Germinal center (tissue), 1 donor: ENCODE measurements at regions not wholly inside any gene's neighbourhood (a gene's known extent, or its start where the extent isn't known, plus 50 kb on each side); places are given as distances from the start of the nearest gene placed in this dataset.
"Not testable (repeated sequence)": the region's sequence is repeated elsewhere in the genome, so short reads cannot be mapped to it uniquely, and the experiment has no call there.

Experiments used
- DNase-seq: peaks from one replicate; pipeline ENCODE4 v3.0.0; 2012; ENCODE audit warnings: mixed read lengths, low spot score

DNA sequence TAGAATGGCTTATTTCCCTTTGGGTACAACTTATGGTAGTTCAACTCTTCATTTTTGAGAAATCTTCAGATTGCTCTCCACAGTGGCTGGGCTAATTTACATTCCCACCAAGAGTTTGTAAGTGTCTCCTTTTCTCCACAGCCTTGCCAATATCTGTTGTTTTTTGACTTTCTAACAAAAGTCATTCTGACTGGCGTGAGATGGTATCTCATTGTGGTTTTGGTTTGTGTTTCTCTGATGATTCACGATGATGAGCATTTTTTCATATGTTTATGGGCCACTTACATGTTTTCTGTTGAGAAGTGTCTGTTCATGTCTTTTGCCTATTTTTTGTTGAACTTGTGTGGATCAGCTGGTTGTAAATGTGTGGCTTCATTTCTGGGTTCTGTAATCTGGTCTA is 871.0 kb downstream of the EPHA4 start:
- DNase-seq: no peak

GRCh38 chr2:220703279-220703678 is 868.8 kb downstream of the EPHA4 start:
- no peak for DNase-seq

DNA sequence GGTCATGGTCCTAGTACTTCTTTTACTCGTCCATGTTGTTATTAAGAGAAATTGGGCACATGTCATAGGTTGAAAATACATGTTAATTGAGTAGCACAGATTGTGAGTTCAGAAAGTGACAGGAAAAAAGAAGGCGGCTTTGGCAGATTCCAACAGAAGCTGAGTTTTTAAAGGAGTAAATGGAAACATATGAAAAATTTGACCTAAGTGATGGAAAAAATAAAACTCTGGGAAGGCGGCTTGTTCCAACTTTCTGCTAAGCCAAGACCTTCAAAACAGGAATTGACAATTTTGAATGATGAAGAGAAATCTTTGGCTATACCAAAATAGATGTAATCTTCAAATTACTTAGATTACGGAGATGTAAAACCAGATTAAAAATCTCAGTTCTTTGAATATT is 868.0 kb downstream of the EPHA4 start:
- DNase-seq: no peak

- DNase-seq: no peak
Measured at GRCh38 chr2:220704810-220705209, 867.3 kb downstream of the EPHA4 start.

DNA sequence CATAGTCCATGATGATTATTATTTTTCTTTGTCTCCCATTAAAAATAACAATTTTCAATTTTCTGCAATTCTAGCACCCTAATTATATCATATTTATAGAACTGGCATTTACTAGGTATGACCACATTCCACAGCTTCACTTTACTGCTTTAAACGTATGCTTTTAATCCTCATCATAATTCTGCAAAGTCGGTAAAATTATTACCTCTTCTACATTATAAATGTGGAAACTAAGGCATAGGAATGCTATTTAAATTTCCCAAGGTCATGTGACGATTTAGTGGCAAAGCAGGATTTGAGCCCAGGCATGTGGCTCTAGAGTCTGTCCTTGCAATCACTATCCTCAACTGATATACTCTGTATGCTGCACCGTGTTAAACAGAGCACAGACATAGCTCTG is 866.4 kb downstream of the EPHA4 start:
- no peak for DNase-seq

GRCh38 chr2:220707261-220707660 is 864.8 kb downstream of the EPHA4 start:
- DNase-seq: no peak

DNA sequence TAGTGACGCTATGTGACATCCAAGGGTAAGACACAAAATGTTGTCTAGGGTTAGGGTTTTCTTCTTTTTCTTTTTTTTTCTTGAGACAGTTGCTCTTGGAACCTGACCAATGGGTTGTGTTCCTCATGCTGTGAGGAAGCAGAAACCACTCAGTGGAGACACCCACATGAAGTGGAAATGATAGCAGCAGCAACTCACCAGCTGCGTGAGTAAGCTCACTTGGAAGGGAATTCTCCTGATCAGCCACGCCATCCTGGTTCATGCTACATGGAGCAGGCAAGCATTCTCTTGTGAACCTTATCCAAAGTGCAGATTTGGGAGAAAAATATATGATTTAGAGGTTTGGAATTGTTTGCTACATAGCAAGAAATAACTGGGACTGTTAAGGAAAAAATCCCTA is 863.7 kb downstream of the EPHA4 start:
- DNase-seq: no peak

GRCh38 chr2:220717283-220717682 is 854.8 kb downstream of the EPHA4 start:
- DNase-seq: no peak

DNA sequence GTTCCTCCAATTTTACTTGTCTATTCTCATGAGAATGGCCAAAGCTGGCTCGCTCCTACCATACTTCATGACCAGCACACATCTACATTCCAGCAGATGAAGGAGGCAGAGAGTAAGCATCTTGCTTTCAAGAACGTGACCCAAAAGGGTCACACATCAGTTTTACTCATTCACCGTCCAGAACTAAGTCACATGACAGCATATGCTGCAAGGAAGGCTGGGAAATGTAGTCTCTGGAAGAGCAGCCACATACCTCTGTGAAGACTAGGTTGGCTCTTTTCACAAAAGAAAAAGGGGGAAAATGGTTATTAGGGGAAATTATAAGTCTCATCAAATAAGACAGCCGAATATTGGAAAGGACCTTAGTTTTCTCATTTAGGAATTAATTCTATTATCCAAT is 835.3 kb downstream of the EPHA4 start:
- no peak for DNase-seq

- no peak for DNase-seq
Measured at GRCh38 chr2:220743203-220743602, 828.9 kb downstream of the EPHA4 start.

DNA sequence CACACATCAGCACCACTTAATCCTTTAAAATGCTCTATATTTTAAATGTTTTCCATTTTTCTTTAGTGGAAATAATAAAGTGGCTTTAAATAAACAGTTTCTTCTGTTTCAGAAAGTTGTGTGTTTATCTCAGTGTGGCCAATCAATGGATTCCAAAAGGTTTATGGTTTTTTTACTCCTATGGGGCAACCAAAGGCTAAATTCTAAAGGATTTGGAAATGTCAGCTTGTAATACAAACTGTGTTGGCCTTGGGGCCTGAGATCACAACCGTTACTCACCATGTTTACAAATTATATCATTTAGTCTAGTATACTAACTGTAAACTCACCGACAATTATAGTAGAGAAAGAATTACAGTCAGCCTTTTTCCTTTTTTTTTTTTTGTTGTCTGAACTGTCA is 827.2 kb downstream of the EPHA4 start:
- no peak for DNase-seq

DNA sequence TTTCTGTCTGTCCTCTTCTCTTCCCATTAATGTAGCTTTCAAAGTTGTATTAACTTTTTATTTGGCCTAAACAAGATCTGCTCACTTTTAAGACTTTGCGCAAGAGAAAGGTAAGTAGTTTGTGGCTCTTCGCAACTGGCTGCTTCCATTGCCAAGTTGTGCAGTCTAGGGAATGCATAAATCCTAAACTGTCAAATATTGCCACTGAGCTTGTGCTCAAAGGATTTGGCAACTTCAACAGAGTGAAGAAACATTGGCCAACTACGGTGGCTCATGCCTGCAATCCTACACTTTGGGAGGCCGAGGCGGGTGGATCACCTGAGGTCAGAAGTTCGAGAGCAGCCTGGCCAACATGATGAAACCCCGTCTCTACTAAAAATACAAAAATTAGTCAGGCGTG is 826.4 kb downstream of the EPHA4 start:
- no peak for DNase-seq

DNA sequence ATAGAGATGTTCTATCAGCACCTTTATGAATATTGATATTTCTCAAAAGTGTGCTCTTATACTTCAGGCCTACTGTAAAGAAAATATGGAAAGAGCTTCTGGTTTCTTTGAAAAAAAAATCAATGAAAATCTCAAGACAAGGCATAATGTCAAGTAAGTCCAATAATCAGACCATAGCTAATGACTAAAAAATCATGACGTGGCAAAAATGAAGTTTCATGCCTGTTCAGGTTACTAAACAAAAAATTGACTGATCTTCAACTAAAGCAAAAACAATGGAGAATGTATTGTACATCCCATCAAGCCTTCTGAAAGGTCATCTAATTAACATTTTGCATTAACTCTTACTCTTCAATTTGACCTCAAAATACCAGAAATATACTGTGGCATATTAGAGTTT is 824.4 kb downstream of the EPHA4 start:
- no peak for DNase-seq

- DNase-seq: no peak
Measured at GRCh38 chr2:220748875-220749479, 823.1 kb downstream of the EPHA4 start.

DNA sequence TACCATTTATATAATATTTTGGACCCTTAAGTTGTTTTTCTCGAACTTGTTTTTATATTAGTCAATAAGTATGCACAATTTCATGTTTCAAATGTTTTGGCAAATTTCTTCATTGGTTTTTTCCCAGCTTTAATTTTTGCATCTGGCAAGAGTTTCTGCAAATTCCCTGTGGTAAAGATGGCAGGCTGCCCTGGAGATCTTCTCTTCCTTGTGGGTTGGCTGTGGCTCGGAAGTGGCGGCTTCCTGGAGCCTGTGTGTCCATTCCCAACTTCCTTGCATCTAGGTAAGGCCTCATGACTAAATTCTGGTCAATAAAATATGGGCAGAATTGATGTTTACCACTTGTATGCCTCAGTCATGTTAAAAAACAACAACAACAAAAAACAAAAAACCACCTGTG is 818.6 kb downstream of the EPHA4 start:
- DNase-seq: no peak

DNA sequence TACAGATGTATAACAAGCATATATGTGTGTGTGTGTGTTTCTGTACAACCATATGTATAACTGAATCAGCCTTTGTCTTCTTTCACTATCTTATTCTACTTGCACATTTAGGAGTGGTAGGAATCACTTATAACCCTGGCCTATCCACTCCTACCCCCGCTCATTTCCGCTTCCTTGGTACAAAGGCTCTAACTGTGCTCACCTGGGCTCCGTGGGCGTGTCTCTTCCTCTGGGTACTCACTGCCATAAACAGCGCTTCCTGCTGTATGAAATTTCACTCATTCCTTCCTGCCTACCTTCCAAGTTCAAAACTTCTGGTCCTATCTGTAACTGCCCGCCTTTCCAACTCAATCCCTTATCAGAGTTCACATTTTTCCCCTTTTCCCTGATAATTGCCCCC is 815.5 kb downstream of the EPHA4 start:
- no peak for DNase-seq

DNA sequence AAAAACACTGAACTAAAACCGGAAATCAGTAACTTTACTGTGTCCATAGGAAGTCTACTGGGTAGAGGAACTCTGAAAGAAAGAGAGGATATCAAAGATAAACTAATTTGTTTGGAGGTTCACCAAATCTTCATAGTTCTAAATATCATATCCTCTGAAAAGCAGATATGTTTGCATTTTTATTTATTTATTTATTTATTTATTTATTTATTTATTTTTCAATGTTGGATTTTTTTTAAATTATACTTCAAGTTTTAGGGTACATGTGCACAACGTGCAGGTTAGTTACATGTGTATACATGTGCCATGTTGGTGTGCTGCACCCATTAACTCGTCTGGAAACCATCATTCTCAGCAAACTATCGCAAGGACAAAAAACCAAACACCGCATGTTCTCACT is 813.7 kb downstream of the EPHA4 start:
- DNase-seq: not testable (repeated sequence)

DNA sequence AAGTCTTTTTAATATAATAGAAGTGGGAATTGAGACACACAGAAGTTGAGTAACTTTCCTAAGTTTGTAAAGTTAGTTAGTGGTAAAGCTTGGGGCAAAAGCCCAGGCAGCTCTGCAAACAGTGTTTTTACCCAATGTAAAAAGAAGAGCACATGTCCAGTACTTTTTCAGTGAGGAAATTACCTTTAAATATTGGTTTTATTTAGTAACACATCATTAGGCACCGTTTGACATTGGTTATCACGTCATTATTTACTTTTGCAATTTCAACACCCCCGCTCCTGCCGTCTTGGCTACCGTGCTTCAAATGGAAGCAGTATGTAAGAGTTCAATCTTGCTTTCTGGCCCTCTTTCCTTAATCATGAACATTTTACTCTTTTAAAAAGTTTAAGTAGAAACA is 807.9 kb downstream of the EPHA4 start:
- DNase-seq: no peak

DNA sequence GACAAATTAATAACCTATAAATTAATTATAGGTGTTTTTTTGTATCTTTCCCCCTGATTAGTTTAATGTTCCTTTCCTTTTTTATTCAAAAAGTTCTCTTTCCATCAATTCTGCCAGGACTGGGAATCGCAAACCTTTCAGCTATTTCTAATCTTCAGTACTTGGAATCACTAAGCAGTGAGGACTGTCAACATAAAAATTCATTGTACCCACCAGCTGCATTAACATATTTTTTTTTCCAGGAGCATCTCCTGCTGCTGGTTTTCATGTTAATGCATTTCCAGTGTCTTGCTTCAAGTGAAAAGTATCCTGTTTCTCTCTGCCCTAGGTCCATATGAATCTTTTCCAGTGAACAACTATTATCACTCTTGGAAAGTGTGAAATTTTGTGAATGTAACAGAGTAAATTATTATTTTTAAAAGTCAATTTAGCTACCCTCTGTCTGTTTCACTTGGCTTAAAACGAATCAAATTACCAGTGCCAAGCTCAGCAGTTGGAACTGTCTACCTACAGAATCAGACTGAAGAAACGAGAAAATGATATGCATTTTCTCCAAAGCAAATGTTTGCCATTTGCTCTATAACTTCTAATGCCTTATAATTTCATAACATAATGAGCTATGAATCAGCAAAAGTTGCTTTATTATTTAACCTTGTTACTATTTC is 804.4 kb downstream of the EPHA4 start:
- no peak for DNase-seq

DNA sequence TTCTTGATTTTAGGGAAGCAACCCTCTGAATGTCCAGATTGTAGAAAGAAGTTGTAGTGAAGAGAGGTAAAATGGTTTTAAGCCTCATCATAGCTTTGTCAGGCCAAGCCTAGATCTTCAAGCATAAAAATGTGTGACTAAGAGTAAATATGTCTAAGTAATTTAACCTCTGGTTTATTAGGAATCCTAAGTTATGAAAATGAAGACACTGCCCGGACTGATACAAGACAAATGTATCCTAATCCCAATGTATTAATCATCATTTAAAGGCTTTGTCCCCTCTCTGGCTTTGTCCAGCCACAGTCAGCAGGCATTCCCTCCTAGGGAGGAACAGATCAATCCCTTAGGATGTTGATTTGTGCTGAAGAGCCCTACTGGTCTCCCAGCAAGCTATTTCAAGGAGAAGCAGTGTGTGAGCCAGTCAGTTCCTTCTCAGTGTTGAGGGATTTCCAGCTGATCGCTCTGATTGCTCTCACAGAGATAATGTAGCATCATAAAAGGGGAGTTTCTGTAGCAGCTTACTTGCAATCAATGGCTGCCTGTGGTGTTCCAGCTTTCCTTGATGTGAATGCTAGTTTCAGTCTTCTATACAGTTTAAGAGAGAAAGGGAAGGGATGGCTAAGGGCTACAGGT is 796.1 kb downstream of the EPHA4 start:
- DNase-seq: no peak

GRCh38 chr2:220779076-220779475 is 793.0 kb downstream of the EPHA4 start:
- not testable (repeated sequence) for DNase-seq

GRCh38 chr2:220779511-220779910 is 792.6 kb downstream of the EPHA4 start:
- DNase-seq: no peak

DNA sequence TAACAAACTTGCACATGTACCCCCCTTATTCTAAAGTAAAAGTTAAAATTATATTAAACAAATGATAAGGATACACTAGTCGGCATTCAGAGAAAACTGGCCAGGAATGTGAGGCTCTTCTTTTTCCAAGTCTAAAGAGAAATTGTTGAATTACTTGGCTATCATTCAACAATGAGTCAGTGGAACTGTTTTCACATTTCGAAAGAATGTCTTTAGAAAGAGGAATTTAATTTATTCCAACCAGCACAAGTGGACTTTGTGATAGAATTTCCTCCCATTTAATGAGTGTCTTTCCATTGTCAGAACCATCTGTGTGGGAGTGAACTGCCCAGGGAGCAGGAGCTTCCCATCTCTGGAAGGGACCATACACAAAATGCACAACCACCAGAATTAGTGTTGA is 792.2 kb downstream of the EPHA4 start:
- no peak for DNase-seq
